H1 (cell line): ENCODE measurements at regions not wholly inside any gene's neighbourhood (a gene's known extent, or its start where the extent isn't known, plus 50 kb on each side); places are given as distances from the start of the nearest gene placed in this dataset.

Experiments used
- CTCF ChIA-PET: fragments of 300-600 bp; sonication (Branson Sonifier 250); formaldehyde crosslinking; loops from one replicate; lab custom pipeline; 2021; ENCODE audit not compliant: partially characterized antibody; lab: Charles Lee
- POLR2A ChIA-PET: fragments of 300-600 bp; sonication (Branson Sonifier 250); formaldehyde crosslinking; loops from one replicate; lab custom pipeline; 2021; ENCODE audit warnings: inconsistent platforms; ENCODE audit not compliant: partially characterized antibody; lab: Charles Lee
- DNase-seq, 2 experiments: peaks; one replicate each; pipeline versions ENCODE4 v3.0.0 to v3.0.0-alpha.2; 2010 to 2022; ENCODE audit warnings: low spot score in 2 of 2, low read depth in 1 of 2, mixed read lengths in 1 of 2
- FAIRE-seq: peaks from 2 replicates; lab custom pipeline; 2011; peaks lifted over from hg19 to GRCh38; lab: Jason Lieb, UNC
- H2AFZ ChIP-seq: 2 replicates; pipeline ENCODE4 v1.8.1; 2012; ENCODE audit warnings: low read length, inconsistent platforms
- H2AK5ac ChIP-seq: 2 replicates; pipeline ENCODE4 v1.6.1; 2013; ENCODE audit warnings: low read depth, low read length
- H2BK120ac ChIP-seq: replicated peaks from 2 replicates; pipeline ENCODE3; 2013; ENCODE audit warnings: low read depth, low read length, inconsistent platforms
- H2BK12ac ChIP-seq: 2 replicates; pipeline ENCODE4 v1.6.1; 2013; ENCODE audit warnings: low read depth, low read length
- H2BK15ac ChIP-seq: 2 replicates; pipeline ENCODE4 v1.6.1; 2013; ENCODE audit warnings: low read length
- H2BK20ac ChIP-seq: 2 replicates; pipeline ENCODE4 v1.6.1; 2013; ENCODE audit warnings: low read length
- H2BK5ac ChIP-seq: 2 replicates; pipeline ENCODE4 v1.6.1; 2013; ENCODE audit warnings: low read depth, low read length
- H3K14ac ChIP-seq: 2 replicates; pipeline ENCODE4 v1.6.1; 2013; ENCODE audit warnings: inconsistent platforms; ENCODE audit not compliant: insufficient read length
- H3K18ac ChIP-seq: 2 replicates; pipeline ENCODE4 v1.6.1; 2013; ENCODE audit warnings: low read length; ENCODE audit errors: extremely low read depth
- H3K23ac ChIP-seq: 2 replicates; pipeline ENCODE4 v1.6.1; 2013; ENCODE audit warnings: inconsistent platforms; ENCODE audit not compliant: insufficient read length
- H3K23me2 ChIP-seq: 2 replicates; pipeline ENCODE4 v1.6.1; 2013; ENCODE audit warnings: low read depth, low read length
- H3K27ac ChIP-seq: 2 replicates; pipeline ENCODE4 v1.6.1; 2011; ENCODE audit warnings: low read depth, low read length, inconsistent platforms
- H3K27me3 ChIP-seq, 4 experiments: replicated peaks in 1 of 4; 1 replicate in 1 of 4; 2 replicates in 3 of 4; pipeline versions ENCODE4 v1.6.1 to v1.8.1; 2011 to 2013; ENCODE audit warnings: low read length in 3 of 4, mild to moderate bottlenecking in 3 of 4, inconsistent platforms in 2 of 4, mixed read lengths in 2 of 4, moderate library complexity in 1 of 4; ENCODE audit not compliant: control insufficient read depth in 3 of 4, insufficient read depth in 3 of 4; ENCODE audit errors: extremely low read depth in 1 of 4
- H3K36me3 ChIP-seq, 4 experiments: 2 replicates each; pipeline versions ENCODE4 v1.6.1 to v1.8.1; 2011 to 2013; ENCODE audit warnings: mild to moderate bottlenecking in 4 of 4, low read length in 3 of 4, moderate library complexity in 2 of 4, control low read depth in 1 of 4, inconsistent platforms in 1 of 4; ENCODE audit not compliant: insufficient read depth in 4 of 4, control insufficient read depth in 2 of 4
- H3K4ac ChIP-seq: replicated peaks from 2 replicates; pipeline ENCODE3; 2013; ENCODE audit warnings: low read length, low read depth, mixed read lengths, inconsistent platforms; ENCODE audit not compliant: insufficient read length
- H3K4me1 ChIP-seq, 4 experiments: replicated peaks in 1 of 4; 1 replicate in 1 of 4; 2 replicates in 3 of 4; pipeline versions ENCODE4 v1.6.1 to v1.8.1; 2011 to 2013; ENCODE audit warnings: low read length in 3 of 4, inconsistent platforms in 2 of 4, mixed read lengths in 1 of 4; ENCODE audit not compliant: insufficient read depth in 4 of 4, control insufficient read depth in 3 of 4
- H3K4me2 ChIP-seq, 2 experiments: 2 replicates each; pipeline versions ENCODE4 v1.6.1 to v1.8.1; 2011 to 2013; ENCODE audit warnings: low read depth in 2 of 2, low read length in 2 of 2, control low read depth in 1 of 2, inconsistent platforms in 1 of 2, mild to moderate bottlenecking in 1 of 2; ENCODE audit not compliant: insufficient read depth in 1 of 2
- H3K4me3 ChIP-seq, 4 experiments: fragments of 200-600, 300-600 bp in 1 of 4; sonication (generic), shearing (Covaris generic), sonication (Bioruptor Twin) in 1 of 4; 2 replicates each; pipeline versions ENCODE4 v1.5.1 to v1.8.1; 2011 to 2016; ENCODE audit warnings: low read length in 4 of 4, low read depth in 3 of 4, control low read depth in 2 of 4, inconsistent platforms in 2 of 4, mild to moderate bottlenecking in 2 of 4, mixed read lengths in 1 of 4, moderate library complexity in 1 of 4; ENCODE audit not compliant: insufficient read depth in 2 of 4; ENCODE audit errors: extremely low read depth in 1 of 4
- H3K56ac ChIP-seq: replicated peaks from 2 replicates; pipeline ENCODE3; 2013; ENCODE audit warnings: low read depth, mild to moderate bottlenecking, mixed read lengths, low read length, inconsistent platforms; ENCODE audit not compliant: insufficient read length
- H3K79me1 ChIP-seq: 2 replicates; pipeline ENCODE4 v1.6.1; 2013; ENCODE audit warnings: low read depth, low read length, control low read depth
- H3K79me2 ChIP-seq, 2 experiments: 2 replicates each; pipeline versions ENCODE4 v1.6.1 to v1.8.1; 2012 to 2013; ENCODE audit warnings: low read length in 2 of 2, mild to moderate bottlenecking in 2 of 2, inconsistent platforms in 1 of 2; ENCODE audit not compliant: insufficient read depth in 2 of 2, control insufficient read depth in 1 of 2
- H3K9ac ChIP-seq, 4 experiments: replicated peaks in 1 of 4; 1 replicate in 1 of 4; 2 replicates in 3 of 4; pipeline versions ENCODE4 v1.6.1 to v1.8.1; 2011 to 2013; ENCODE audit warnings: low read depth in 3 of 4, low read length in 3 of 4, control low read depth in 2 of 4, mild to moderate bottlenecking in 2 of 4, moderate library complexity in 2 of 4, inconsistent platforms in 1 of 4; ENCODE audit errors: extremely low read depth in 1 of 4
- H3K9me3 ChIP-seq, 2 experiments: 2 replicates each; pipeline versions ENCODE4 v1.6.1 to v1.8.1; 2012 to 2013; ENCODE audit warnings: mild to moderate bottlenecking in 2 of 2, moderate library complexity in 2 of 2, control low read depth in 1 of 2, inconsistent platforms in 1 of 2, low read depth in 1 of 2, low read length in 1 of 2, mixed read lengths in 1 of 2; ENCODE audit not compliant: insufficient read depth in 2 of 2
- H4K20me1 ChIP-seq, 2 experiments: replicated peaks in 1 of 2; 2 replicates each; pipeline versions ENCODE3 to v1.8.1; 2011 to 2013; ENCODE audit warnings: inconsistent platforms in 2 of 2, low read length in 2 of 2, mild to moderate bottlenecking in 1 of 2; ENCODE audit not compliant: insufficient read depth in 2 of 2, control insufficient read depth in 1 of 2
- H4K5ac ChIP-seq: 2 replicates; pipeline ENCODE4 v1.6.1; 2013; ENCODE audit warnings: low read length, low read depth, mixed read lengths, inconsistent platforms; ENCODE audit not compliant: insufficient read length
- H4K8ac ChIP-seq: 2 replicates; pipeline ENCODE4 v1.8.0; 2013; ENCODE audit warnings: mild to moderate bottlenecking, moderate library complexity, low read length, inconsistent platforms; ENCODE audit not compliant: insufficient read depth; ENCODE audit errors: extremely low read depth
- H4K91ac ChIP-seq: replicated peaks from 2 replicates; pipeline ENCODE3; 2013; ENCODE audit warnings: low read length, mixed read lengths, inconsistent platforms; ENCODE audit not compliant: insufficient read length
- CBX8 ChIP-seq: fragments of 300-800, 300-1000 bp; sonication (generic); IDR thresholded peaks from 2 replicates; pipeline ENCODE4 v1.7.1; 2016; ENCODE audit warnings: low read depth, low read length, borderline replicate concordance
- JUND ChIP-seq: IDR thresholded peaks from 2 replicates; pipeline ENCODE4 v1.6.1; 2011; ENCODE audit warnings: mild to moderate bottlenecking, improper control_type of control experiment, low read length
- SP4 ChIP-seq: IDR thresholded peaks from 2 replicates; pipeline ENCODE4 v1.6.1; 2012; ENCODE audit warnings: low read length, inconsistent platforms
- TAF7 ChIP-seq: optimal IDR thresholded peaks from 2 replicates; pipeline ENCODE3; 2011; ENCODE audit warnings: low read depth, mild to moderate bottlenecking, inconsistent platforms, low read length, moderate library complexity, borderline replicate concordance
- YY1 ChIP-seq: IDR thresholded peaks from 2 replicates; pipeline ENCODE4 v1.6.1; 2011; ENCODE audit warnings: low read depth, mild to moderate bottlenecking, low read length
- WGBS, 2 experiments: shearing (Covaris generic) in 1 of 2; methylation state at CpG; one replicate each; pipeline versions ENCODE4 v1.1.6 to v1.1.7; 2013 to 2015; ENCODE audit warnings: low lambda C conversion rate in 2 of 2, mixed read lengths in 2 of 2, inconsistent platforms in 1 of 2, low coverage in 1 of 2, missing lambda C conversion rate in 1 of 2; ENCODE audit not compliant: insufficient replicate concordance in 2 of 2, insufficient coverage in 1 of 2, insufficient read length in 1 of 2; ENCODE audit errors: extremely low coverage in 1 of 2, missing lambda C conversion rate in 1 of 2; 5-methylcytosine and 5-hydroxymethylcytosine counted together

DNA sequence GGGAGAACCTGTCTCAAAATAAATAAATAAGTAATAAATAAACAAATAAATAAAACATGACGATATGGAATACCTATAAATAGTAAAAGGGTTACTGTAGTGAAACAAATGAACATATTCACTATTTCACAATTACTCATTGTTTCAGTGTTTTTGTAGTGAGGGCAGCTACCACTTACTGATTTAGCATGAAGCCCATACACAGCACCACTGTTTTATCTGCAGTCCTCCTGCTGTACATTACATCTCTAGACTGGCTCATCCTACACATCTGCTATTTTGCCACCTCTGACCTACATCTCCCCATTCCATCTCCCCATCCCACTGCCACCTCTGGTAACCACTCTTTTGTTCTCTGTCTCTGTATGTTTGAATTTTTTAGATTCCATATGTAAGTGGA, 332.7 kb upstream of the SMIM21 start:
- Histone ChIP-seq H2AFZ (no peak overlapping the region), H3K56ac (no peak overlapping the region), H3K36me3 (no peaks in the 10 kb centered on the region), H3K4me1 (no peaks in the 10 kb centered on the region), H2BK120ac (no peak overlapping the region), H2BK15ac (no peak overlapping the region), H4K91ac (no peak overlapping the region), H3K27me3 (no peaks in the 10 kb centered on the region), H3K79me1 (no peaks in the 10 kb centered on the region), H3K18ac (no peak overlapping the region), H3K9ac (no peak overlapping the region), H3K4me3 (no peak overlapping the region), H3K9me3 (no peaks in the 10 kb centered on the region), H2BK20ac (no peak overlapping the region), H2BK12ac (no peak overlapping the region), H3K14ac (no peak overlapping the region), H3K79me2 (no peaks in the 10 kb centered on the region), H4K20me1 (no peaks in the 10 kb centered on the region), H4K8ac (no peak overlapping the region), H2AK5ac (no peak overlapping the region), H3K4ac (no peak overlapping the region), H3K23ac (no peak overlapping the region), H4K5ac (no peak overlapping the region), H3K27ac (no peak overlapping the region), H3K23me2 (no peaks in the 10 kb centered on the region), H3K4me2 (no peak overlapping the region), H2BK5ac (no peak overlapping the region)
- FAIRE-seq: no peak
- ChIA-PET POLR2A (no interaction called here), CTCF (no interaction called here)
- no peak for TF ChIP-seq SP4
- TF ChIP-seq JUND: no peak
- no peak for TF ChIP-seq YY1
- TF ChIP-seq CBX8: no peak
- no peak for TF ChIP-seq TAF7
- no peak for DNase-seq
- WGBS, 2 experiments: 84% methylated on average over 1 of the region's 1 CpG; no CpG with 5 or more reads in 1 of the 2 experiments
